GM10847 (cell line): ENCODE measurements at regions not wholly inside any gene's neighbourhood (a gene's known extent, or its start where the extent isn't known, plus 50 kb on each side); places are given as distances from the start of the nearest gene placed in this dataset.

ENCODE experiments used
- POLR2A ChIP-seq: IDR thresholded peaks from 2 replicates; pipeline ENCODE4 v1.6.1; 2011; ENCODE audit not compliant: insufficient read length; ENCODE audit errors: extremely low read depth

DNA sequence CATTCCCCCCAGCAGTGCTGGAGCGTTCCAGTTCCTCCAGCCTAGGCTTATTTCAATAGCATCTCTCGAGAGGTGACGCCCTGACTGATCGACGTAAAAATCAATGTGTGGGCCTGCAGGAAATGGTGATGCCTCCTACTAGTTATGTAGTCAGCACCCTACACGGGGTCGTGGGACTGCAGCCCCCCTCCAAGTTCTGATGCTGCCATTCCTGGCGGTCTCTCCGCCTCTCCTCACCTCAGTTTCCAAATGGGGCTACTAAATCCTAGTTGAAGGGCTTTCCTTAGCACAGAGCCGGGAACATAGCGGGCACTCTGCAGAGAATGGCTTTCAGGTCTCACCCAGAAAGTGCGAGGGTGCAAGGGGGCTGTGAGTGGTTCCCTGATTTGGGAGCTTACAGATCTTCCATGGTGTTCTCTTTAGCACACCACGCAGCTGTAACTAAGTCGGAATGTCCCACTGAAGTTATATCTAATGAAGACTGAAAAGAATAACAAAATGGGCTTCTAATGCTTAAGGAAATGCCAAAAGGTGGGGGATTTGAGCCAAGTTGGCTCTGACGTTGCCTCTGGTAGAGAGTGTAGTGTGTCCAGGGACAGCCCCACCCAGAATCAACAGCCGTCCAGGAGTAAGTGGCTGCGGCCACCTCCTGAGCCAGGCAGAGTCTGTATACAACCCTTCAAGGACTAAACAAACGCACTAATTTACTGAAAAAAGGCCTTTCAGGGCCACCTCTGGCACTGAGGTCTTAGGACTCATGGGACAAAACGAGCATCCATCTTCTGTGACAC, 299.7 kb upstream of the FOXF1 start:
- TF ChIP-seq POLR2A: no peak

DNA sequence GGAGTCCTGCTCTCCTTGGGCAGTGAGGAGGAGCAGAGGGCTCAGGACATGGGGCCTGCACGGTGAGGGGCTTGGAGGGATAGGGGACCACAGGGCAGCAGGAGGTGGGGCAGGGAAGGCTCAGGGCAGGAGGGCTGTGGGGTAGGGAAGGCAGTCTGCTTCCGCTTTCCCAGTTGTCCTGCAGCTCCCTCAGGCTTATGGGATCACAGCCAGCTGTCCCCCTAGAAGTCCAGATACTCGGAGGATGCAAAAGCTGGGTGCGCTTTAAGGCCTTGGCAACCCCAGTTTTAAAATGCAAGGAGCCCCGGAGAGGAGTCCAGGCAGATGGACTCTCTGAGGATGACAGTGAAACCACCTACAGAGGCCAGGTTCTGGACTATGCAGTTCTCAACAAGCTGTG, 299.1 kb upstream of the FOXF1 start:
- TF ChIP-seq POLR2A: no peak

DNA sequence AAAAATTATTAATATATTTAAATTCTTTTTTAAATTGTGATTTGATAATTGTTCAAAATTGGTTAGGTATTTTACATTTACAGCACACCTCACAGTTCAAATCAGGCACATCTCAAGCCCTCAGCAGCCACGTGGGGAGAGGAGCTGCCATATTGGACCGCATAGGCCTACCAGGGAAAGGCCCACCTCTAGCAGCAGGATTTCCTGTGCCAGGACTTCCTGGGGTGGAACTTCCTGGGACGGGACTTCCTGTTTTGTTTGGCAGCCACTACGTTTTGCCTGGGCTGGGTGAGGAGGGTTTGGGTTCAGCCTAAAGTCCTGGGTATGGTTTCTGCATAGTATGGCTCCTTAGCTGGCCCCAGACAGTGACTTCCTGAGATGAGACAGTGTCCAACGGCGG, 298.5 kb upstream of the FOXF1 start:
- TF ChIP-seq POLR2A: no peak

DNA sequence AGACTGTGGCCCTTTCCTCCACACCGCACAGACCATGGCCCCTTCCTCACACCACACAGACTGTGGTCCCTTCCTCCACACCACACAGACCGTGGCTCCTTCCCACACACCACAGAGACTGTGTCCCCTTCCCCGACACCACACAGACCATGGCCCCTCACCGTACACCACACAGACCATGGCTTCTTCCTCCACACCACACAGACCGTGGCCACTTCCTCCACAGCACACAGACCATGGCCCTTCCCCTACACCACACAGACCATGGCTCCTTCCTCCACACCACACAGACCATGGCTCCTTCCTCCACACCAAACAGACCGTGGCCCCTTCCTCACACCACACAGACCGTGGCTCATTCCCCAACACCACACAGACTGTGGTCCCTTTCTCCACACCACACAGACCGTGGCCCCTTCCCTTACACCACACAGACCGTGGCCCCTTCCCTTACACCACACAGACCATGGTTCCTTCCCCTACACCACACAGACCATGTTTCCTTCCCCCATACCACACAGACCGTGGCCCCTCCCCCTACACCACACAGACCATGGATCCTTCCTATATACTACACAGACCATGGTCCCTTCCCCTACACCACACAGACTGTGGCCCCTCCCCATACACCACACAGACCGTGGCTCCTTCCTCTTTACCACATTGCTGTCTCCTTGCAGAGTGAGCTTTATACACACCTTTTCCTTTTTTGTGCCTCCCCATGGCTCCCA, 297.5 kb upstream of the FOXF1 start:
- TF ChIP-seq POLR2A: no peak

DNA sequence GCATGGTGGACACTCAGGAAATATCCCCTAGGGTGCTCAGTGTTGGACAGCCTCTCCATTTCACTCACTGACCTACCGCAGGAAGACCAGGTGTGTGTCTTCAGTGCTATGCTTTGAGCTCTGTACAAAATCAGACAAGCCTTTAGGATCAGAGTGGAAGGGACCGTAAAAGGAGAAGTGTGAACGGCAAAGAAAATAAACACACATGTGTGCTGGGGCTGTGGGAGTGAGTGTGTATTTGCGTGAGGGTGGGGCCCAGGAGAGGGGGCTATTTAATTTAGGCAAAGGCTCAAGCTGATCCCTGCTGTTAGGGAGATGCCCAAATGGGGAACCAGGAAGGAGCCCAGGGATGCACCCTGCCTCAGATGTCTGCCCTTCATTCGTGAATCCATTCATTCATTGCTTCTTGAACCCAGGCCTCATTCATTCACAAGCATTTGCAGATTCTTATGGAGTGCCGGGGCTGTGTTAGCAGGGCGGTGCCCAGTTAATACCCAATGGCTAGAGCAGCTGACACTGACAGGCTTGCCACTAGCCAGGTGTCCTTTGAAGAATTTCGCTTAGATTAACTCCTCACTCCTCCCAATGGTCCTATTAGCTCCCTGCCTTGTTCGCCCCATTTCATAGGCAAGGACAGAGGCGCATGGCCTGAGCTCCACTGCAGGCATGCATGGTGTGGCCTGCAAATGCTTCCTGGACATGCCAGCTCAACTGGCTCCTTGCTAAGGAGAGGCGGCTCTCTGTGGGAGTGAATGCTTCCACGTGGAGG, 296.7 kb upstream of the FOXF1 start:
- TF ChIP-seq POLR2A: no peak

DNA sequence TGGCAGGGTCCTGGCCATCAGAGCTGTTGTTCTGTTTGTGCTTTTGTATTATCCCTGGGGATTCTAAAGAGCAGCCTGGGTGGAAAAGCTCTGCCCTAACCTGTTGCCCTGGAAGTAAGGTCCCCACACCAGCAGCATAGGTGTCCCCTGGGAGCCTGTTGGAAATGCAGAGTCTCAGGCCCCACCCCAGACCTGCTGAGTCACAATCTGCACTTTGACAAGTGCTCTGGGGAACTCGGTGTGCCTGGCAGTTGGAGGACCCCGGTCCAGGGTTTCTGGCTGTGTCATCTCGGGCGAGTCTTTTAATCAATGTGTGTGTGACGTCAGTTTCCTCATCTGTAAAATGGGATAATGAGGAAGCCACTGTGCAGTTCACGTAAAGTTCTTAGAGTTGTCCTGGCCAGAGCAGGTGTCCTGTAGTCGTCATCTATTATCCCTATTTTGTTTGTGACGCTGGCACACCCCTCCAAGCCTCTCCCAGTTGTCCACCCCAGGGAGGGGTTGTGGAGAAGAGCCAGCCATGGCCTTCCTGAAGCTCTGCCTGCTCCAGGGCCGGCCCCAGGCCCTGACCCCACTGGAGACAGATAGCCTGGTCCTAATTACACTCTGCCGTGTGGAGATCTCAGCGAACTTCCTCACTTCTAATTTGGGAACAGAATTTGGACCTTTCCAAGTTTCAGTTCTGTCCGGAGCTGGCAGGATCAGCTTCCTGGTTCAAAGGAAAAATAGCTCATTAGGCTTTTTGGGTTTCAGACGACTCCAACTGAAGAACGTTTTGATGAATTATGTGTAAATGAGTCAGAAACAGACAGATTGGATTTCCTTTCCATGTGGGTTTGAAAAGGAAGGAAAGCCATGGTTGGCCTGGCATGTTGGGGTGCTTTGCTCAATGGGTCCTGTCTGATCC, 295.7 kb upstream of the FOXF1 start:
- TF ChIP-seq POLR2A: no peak

DNA sequence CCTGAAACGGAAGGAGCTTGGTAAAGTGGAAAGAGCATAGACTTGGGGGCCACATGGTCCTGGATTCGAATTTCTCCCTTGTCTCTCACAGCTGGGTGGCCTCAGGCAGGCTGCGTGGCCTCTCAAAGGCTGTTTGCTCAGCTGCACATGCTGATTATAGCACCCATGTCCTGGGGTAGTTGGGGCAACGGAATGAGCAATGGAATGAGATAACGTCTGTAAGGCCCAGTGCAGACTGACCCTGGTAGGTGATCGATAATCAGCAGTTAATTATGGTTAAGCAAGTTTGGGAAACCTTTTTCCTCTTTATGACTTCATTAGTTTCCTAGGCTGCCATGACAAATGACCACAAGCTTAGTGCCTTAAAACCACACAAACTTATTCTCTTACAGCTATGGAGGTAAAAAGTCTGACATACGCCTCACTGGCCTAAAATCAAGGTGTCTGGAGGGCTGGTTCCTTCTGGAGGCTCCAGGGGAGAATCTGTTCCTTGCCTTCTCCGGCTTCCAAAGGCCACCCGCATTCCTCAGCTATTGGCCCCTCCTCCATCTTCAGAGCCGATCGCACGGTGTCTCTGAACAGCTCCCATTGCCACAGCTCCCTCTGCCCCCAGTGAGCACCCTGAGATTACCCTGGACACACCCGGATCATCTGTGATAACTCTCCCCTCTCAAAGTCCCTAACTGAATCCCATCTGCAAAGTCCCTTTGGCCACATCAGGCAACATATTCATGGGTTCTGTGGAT, 294.9 kb upstream of the FOXF1 start:
- no peak for TF ChIP-seq POLR2A

DNA sequence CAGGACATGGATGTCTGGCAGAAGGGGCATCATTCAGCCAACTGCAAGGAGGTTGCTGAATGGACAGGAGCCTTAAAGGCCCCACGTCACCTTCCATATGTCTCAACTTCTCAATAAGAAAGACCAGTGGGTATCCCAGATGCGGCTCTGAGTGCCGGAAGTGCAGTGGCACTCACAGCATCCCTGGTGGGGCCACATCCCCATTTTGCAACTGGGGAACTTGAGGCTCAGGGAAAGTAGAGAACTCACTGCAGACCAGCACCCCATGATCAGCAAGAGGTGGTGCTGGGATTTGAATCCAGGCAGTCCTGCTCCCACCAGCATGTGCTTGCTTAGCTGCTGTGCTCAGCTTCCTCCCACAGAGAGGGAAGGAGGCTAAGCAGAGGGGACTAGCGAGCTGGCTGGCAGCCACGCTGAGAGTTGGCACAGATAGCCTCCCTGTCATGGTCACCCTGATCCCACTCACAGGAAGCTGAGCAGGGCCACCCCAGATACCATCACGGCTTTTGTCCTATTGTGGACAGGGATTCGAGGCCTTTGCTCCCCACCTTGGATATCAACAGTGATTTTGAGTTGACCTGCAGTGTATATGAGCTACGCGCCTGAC, 294.2 kb upstream of the FOXF1 start:
- no peak for TF ChIP-seq POLR2A

DNA sequence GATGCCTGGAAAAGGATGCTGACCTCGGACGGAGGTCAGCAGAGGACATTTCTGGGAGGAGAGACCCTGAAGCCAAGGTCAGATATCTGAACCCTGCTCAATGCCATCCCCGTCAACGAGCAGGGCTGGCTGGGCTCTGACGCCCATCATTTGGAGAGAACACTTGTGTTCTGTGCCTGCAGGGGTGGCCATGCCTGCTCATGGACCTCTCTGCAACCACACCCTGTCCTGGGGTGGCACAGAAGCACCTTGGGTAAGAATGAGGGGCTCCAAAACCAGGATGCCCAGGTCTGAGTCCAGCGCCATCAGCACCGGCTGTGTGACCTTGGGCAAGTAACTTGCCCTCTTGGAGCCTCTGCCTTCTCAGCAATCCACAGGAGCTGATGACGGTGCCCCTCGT, 293.7 kb upstream of the FOXF1 start:
- TF ChIP-seq POLR2A: no peak

DNA sequence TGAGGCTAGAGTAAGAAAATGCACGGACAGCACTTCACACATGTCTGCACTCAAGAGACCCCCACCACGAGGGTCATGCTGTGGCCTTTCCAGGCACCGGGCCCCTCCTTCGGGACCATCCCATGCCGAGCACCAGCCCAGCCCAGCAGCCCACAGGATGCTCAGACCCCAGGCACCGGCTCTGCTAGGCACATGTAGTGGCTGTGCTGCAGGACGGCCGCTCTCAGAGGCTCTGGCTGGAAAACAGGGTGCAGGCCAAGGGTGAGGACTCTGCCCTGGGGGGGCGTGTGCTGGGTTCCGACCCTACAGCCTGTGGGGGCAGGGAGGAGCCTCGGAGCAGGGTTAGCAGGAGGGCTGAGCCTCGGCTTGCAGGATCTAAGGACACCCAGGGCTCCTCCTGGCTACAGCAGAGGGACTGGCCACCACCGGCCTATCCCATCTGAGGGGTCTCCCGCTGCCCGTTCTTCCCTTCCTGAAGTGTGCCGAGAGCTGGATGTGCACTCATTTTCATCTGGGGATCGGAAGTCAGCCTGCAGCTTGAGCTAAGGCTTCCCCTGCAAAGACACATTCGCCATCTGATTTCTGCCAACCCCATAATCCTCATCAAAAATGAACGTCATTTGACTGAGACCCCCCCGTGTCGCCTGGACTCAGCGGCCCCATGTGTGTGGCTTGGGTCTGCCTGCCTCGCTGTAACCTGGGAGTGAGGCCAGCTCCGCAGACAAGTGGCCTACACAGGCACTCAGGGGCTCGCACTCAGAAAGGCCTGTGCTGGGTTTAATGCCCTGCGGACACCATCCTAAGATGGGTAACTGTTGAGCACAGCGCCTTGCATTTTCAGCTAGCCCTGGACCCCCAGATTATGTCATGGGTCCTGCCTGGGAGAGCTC, 293.1 kb upstream of the FOXF1 start:
- TF ChIP-seq POLR2A: no peak

DNA sequence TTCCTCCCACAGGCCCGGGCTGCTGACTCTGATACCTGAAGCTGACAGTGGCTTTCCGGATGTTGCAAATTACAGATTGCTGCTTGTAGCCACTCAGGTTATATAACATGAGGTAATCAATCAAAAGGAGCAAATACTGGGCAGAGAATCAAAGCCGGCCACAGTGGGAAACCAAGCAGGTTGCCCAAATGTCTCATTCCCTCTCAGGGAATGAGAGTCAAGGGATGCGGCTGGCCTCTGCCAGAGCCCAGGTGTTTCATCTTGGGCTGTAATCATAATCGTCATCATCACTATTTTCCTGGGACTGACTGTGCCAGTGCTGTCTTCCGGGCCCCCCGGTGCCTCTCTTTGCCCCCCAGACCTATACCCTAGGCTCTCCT, 292.4 kb upstream of the FOXF1 start:
- TF ChIP-seq POLR2A: no peak

DNA sequence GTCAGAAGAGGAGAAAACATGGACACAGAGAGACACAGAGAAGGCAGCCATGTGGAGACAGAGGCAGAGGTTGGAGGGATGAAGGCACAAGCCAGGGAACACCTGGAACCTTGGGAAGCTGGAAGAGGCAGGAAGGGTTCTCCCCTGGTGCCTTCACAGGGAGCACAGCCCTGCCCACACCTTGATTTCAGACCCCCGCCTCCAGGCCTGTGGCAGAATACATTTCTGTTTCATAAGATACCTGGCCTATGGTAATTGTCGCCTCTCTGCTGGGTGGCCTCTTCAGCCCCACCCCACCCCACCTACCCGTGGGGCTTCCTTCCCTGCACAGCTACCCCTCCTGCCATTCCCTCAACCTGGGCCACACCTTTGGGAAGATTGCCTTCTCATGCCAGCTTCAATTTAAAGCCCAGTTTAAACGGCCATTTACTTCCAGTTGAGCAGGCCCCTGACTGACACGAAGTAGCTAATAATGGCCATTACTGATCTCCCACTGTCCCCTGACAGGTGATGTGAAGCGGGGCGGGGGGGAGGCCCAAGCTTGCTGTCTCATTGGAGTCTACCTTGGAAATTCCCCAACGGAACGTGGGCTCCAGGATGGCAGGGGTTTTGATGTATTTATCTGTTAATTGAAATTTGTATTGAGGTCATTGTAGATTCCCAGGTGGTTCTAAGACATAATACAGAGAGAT, 291.7 kb upstream of the FOXF1 start:
- TF ChIP-seq POLR2A: no peak

DNA sequence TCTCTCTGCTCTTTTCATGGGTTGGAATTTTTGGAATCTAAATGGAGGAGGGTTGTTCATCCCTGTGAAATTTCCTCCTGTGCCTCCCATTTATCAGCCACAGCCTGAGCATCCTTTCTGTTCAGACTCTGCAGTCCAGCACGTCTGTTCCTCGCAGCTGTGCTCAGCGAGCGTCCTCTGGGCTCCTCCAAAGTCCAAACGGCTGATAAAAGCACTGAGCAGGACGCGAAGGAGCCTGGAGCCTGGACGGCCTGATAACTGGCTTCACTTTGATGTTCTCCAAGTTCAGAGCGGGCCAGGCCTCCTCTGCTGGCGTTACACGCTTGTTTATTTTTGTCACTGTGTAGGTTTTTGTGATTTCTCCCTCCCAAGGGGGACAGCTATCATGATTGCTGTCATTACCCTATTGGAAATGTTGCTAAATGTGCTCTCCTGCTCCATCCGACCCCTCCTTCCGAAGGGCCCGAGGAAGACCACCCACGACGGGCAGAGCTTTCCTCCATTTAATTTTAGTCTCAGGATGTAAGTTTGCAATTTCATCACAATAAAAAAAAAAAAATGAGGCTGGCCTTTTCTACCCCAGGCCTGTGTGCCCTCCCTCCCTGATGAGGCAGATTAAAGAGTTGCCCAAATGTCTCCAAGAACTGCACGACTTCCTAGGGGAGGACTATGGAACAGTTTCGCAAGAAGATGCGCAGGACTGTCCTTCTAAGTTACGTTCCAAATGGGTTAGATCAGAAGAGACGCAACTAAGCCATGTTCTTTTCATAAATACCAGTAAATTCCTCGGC, 290.5 kb upstream of the FOXF1 start:
- TF ChIP-seq POLR2A: no peak
